ENCODE measurements at regions not wholly inside any gene's neighbourhood (a gene's known extent, or its start where the extent isn't known, plus 50 kb on each side); places are given as distances from the start of the nearest gene placed in this dataset.

- ChIA-PET CTCF (ENCODE audit: low intra/inter-chr PET ratio, low total read pairs) (no interaction called here), POLR2A (interaction anchor here (1.0 to 1.1 kb wide), 3 partner anchors 66 to 154 kb away, joined by 3 to 4 read pairs (median 3); no protein-coding TSS in a partner anchor)
- WGBS (ENCODE audit: low lambda C conversion rate) = 3% methylated on average over 4 of the region's 4 CpGs
- peak; percentile 98 for FAIRE-seq
- H3K79me2 ChIP-seq (ENCODE audit: insufficient read depth, low read length) = no peaks in the 10 kb centered on the region
- BruUV-seq (replicated peaks) = no TSS peak
- no peaks in the 10 kb centered on the region for H3K9me3 ChIP-seq (ENCODE audit: low read length)
- intact Hi-C loops (cut with micrococcal nuclease; ENCODE audit: unreplicated experiment) = loop anchor here (1.0 kb wide), 1 partner anchor 55 kb away; no protein-coding TSS in a partner anchor
- no peak overlapping the region for H2AFZ ChIP-seq (ENCODE audit: low read length)
- in situ Hi-C loops (cut with HindIII; ENCODE audit: extremely low pct_ligation_motif_present, low pct_unique_long_range_greater_than_20kb) = no loop called here
- H4K20me1 ChIP-seq (ENCODE audit: insufficient read depth, low read length) = no peaks in the 10 kb centered on the region
- no peaks in the 10 kb centered on the region for H3K36me3 ChIP-seq (replicated peaks in 1 of 2; ENCODE audit: control insufficient read depth in 1 of 2, insufficient read depth in 2 of 2, low read length in 2 of 2)
- H3K9ac ChIP-seq (ENCODE audit: insufficient read depth, low read depth, low read length) = no peak overlapping the region
- no peak overlapping the region for H3K4me3 ChIP-seq (replicated peaks in 1 of 3; ENCODE audit: insufficient read depth in 1 of 3, low read depth in 2 of 3, low read length in 3 of 3)
- H3K4me1 ChIP-seq (ENCODE audit: insufficient read depth, low read length) = peaks cover 23% of the 10 kb centered on the region
- H3K4me2 ChIP-seq (ENCODE audit: low read depth, low read length) = peak overlapping the region; percentile 22
- no peak overlapping the region for H3K27ac ChIP-seq (ENCODE audit: extremely low read length, insufficient read depth, low read length)
- DNase-seq (ENCODE audit: low spot score) = peak; percentile 89
- peaks cover 3 to 34% of the 10 kb centered on the region in 2 experiments; a peak in 4 of 5 replicates for H3K27me3 ChIP-seq (ENCODE audit: control insufficient read depth in 1 of 2, insufficient read depth in 2 of 2, low read length in 2 of 2)
- ATAC-seq = peak; percentile 96
- TF ChIP-seq MYNN (CRISPR knock-in tag; IDR thresholded peaks at IDR 0.05; ENCODE audit: low read depth) = no peak
- no peak for TF ChIP-seq ZNF713 (CRISPR knock-in tag; IDR thresholded peaks at IDR 0.05)
- no peak for TF ChIP-seq ELF1 (CRISPR knock-in tag; IDR thresholded peaks at IDR 0.05)
- TF ChIP-seq RFXANK (CRISPR knock-in tag; IDR thresholded peaks at IDR 0.05) = no peak
- TF ChIP-seq ZMAT3 (CRISPR knock-in tag; conservative IDR thresholded peaks at IDR 0.05) = 0 out of 2 replicates have a peak, but pooled peaks have one; percentile 27
- TF ChIP-seq DNMT1 (CRISPR knock-in tag; IDR thresholded peaks at IDR 0.05) = no peak
- no peak for TF ChIP-seq ZNF646 (CRISPR knock-in tag; IDR thresholded peaks at IDR 0.05)
- TF ChIP-seq NFE2L2 (IDR thresholded peaks at IDR 0.05; ENCODE audit: low read length) = no peak
- no peak for TF ChIP-seq RFX3 (CRISPR knock-in tag; IDR thresholded peaks at IDR 0.05)
- TF ChIP-seq HNRNPK (IDR thresholded peaks at IDR 0.05; ENCODE audit: low read depth, low read length, poor library complexity, severe bottlenecking) = no peak
- no peak for TF ChIP-seq AFF4 (CRISPR knock-in tag; IDR thresholded peaks at IDR 0.05)
- no peak for TF ChIP-seq RFX1 (IDR thresholded peaks at IDR 0.05)
- no peak for TF ChIP-seq SOX13 (IDR thresholded peaks at IDR 0.05)
- TF ChIP-seq SOX13 (CRISPR knock-in tag; conservative IDR thresholded peaks at IDR 0.05 in 1 of 2, IDR thresholded peaks at IDR 0.05 in 1 of 2) = peak in 1 of 2 experiments; percentile 83; a peak in 2 of 4 replicates
- 0 out of 2 replicates have a peak, but pooled peaks have one; percentile 47 for TF ChIP-seq ATF2 (CRISPR knock-in tag; IDR thresholded peaks at IDR 0.05)
Observed at GRCh38 chr2:120619579-120619978, 116.1 kb upstream of the GLI2 start.
